ENCODE measurements at regions not wholly inside any gene's neighbourhood (a gene's known extent, or its start where the extent isn't known, plus 50 kb on each side); places are given as distances from the start of the nearest gene placed in this dataset.

GRCh38 chr20:39825950-39826349 lies 863.1 kb downstream of the MAFB start:
- no peak for DNase-seq (ENCODE audit: low spot score)

- DNase-seq (ENCODE audit: low spot score): no peak
Measured at GRCh38 chr20:39825524-39825923, 863.4 kb downstream of the DHX35 start.

- DNase-seq (ENCODE audit: low spot score): no peak
Measured at GRCh38 chr20:39823224-39823623, 861.1 kb downstream of the DHX35 start.

GRCh38 chr20:39822667-39823066 lies 860.5 kb downstream of the DHX35 start:
- DNase-seq (ENCODE audit: low spot score): no peak

GRCh38 chr20:39813190-39813829 lies 851.2 kb downstream of the DHX35 start:
- no peak for DNase-seq (ENCODE audit: low spot score)

GRCh38 chr20:39812116-39812515 lies 850.0 kb downstream of the DHX35 start:
- no peak for DNase-seq (ENCODE audit: low spot score)

GRCh38 chr20:39810309-39810708 lies 848.2 kb downstream of the DHX35 start:
- DNase-seq (ENCODE audit: low spot score): no peak

- DNase-seq (ENCODE audit: low spot score): no peak
Measured at GRCh38 chr20:39808613-39809012, 846.5 kb downstream of the DHX35 start.

GRCh38 chr20:39800548-39800947 lies 838.4 kb downstream of the DHX35 start:
- DNase-seq (ENCODE audit: low spot score): no peak

GRCh38 chr20:39800111-39800510 lies 838.0 kb downstream of the DHX35 start:
- no peak for DNase-seq (ENCODE audit: low spot score)

- DNase-seq (ENCODE audit: low spot score): no peak
Measured at GRCh38 chr20:39799366-39799965, 837.3 kb downstream of the DHX35 start.

GRCh38 chr20:39795401-39796272 lies 833.5 kb downstream of the DHX35 start:
- DNase-seq (ENCODE audit: low spot score): no peak

- no peak for DNase-seq (ENCODE audit: low spot score)
Measured at GRCh38 chr20:39792334-39792733, 830.2 kb downstream of the DHX35 start.

- no peak for DNase-seq (ENCODE audit: low spot score)
Measured at GRCh38 chr20:39789411-39789810, 827.3 kb downstream of the DHX35 start.

GRCh38 chr20:39785252-39785917 lies 823.2 kb downstream of the DHX35 start:
- no peak for DNase-seq (ENCODE audit: low spot score)

GRCh38 chr20:39784693-39785092 lies 822.5 kb downstream of the DHX35 start:
- no peak for DNase-seq (ENCODE audit: low spot score)

- DNase-seq (ENCODE audit: low spot score): no peak
Measured at GRCh38 chr20:39778847-39779604, 816.9 kb downstream of the DHX35 start.

- no peak for DNase-seq (ENCODE audit: low spot score)
Measured at GRCh38 chr20:39778431-39778830, 816.3 kb downstream of the DHX35 start.

GRCh38 chr20:39777610-39778009 lies 815.5 kb downstream of the DHX35 start:
- no peak for DNase-seq (ENCODE audit: low spot score)

GRCh38 chr20:39775110-39775509 lies 813.0 kb downstream of the DHX35 start:
- DNase-seq (ENCODE audit: low spot score): no peak

- no peak for DNase-seq (ENCODE audit: low spot score)
Measured at GRCh38 chr20:39773380-39774000, 811.3 kb downstream of the DHX35 start.
